ENCODE measurements at regions not wholly inside any gene's neighbourhood (a gene's known extent, or its start where the extent isn't known, plus 50 kb on each side); places are given as distances from the start of the nearest gene placed in this dataset.

GRCh38 chr3:83956431-83956830 is 1002.4 kb upstream of the CADM2 start:
- H4K20me1 ChIP-seq (ENCODE audit: insufficient read depth), result peaks cover 3% of the 10 kb centered on the region
- H3K27me3 ChIP-seq (ENCODE audit: insufficient read depth, low read depth, low read length), result peaks cover 2% of the 10 kb centered on the region
- no peak overlapping the region for H3K4me2 ChIP-seq (ENCODE audit: low read length)
- no peak for TF ChIP-seq CTCF (IDR thresholded peaks at IDR 0.05; ENCODE audit: poor library complexity, severe bottlenecking)
- TF ChIP-seq, protein P1, sequence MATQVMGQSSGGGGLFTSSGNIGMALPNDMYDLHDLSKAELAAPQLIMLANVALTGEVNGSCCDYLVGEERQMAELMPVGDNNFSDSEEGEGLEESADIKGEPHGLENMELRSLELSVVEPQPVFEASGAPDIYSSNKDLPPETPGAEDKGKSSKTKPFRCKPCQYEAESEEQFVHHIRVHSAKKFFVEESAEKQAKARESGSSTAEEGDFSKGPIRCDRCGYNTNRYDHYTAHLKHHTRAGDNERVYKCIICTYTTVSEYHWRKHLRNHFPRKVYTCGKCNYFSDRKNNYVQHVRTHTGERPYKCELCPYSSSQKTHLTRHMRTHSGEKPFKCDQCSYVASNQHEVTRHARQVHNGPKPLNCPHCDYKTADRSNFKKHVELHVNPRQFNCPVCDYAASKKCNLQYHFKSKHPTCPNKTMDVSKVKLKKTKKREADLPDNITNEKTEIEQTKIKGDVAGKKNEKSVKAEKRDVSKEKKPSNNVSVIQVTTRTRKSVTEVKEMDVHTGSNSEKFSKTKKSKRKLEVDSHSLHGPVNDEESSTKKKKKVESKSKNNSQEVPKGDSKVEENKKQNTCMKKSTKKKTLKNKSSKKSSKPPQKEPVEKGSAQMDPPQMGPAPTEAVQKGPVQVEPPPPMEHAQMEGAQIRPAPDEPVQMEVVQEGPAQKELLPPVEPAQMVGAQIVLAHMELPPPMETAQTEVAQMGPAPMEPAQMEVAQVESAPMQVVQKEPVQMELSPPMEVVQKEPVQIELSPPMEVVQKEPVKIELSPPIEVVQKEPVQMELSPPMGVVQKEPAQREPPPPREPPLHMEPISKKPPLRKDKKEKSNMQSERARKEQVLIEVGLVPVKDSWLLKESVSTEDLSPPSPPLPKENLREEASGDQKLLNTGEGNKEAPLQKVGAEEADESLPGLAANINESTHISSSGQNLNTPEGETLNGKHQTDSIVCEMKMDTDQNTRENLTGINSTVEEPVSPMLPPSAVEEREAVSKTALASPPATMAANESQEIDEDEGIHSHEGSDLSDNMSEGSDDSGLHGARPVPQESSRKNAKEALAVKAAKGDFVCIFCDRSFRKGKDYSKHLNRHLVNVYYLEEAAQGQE (IDR thresholded peaks at IDR 0.05; ENCODE audit: borderline replicate concordance), result no peak
- no peak for TF ChIP-seq RAD21 (conservative IDR thresholded peaks at IDR 0.05)
- no peak for TF ChIP-seq MXI1 (conservative IDR thresholded peaks at IDR 0.05; ENCODE audit: poor library complexity, severe bottlenecking)
- no peak for TF ChIP-seq TAF1 (IDR thresholded peaks at IDR 0.05; ENCODE audit: low read depth)
- no peak for TF ChIP-seq POLR2AphosphoS5 (IDR thresholded peaks at IDR 0.05)
- TF ChIP-seq EZH2 (IDR thresholded peaks at IDR 0.05; ENCODE audit: borderline replicate concordance, insufficient read depth, low read length, poor library complexity, severe bottlenecking), result no peak
- TF ChIP-seq EP300 (conservative IDR thresholded peaks at IDR 0.05; ENCODE audit: poor library complexity, severe bottlenecking), result no peak
- no peak for TF ChIP-seq SMC3 (conservative IDR thresholded peaks at IDR 0.05; ENCODE audit: poor library complexity)
- no peaks in the 10 kb centered on the region for H3K9me3 ChIP-seq (ENCODE audit: low read length)
- no peak overlapping the region for H3K4me3 ChIP-seq (ENCODE audit: low read length)
- no peaks in the 10 kb centered on the region for H3F3A ChIP-seq (ENCODE audit: insufficient read depth, low read length, poor library complexity, severe bottlenecking)
- no peak overlapping the region for H2AFZ ChIP-seq (ENCODE audit: low read depth, low read length)
- no peaks in the 10 kb centered on the region for H3K9me2 ChIP-seq (ENCODE audit: insufficient read depth, low read length)
- no peaks in the 10 kb centered on the region for H3K79me2 ChIP-seq (replicated peaks; ENCODE audit: insufficient read depth, low read length)
- H3K9ac ChIP-seq (ENCODE audit: low read length), result no peak overlapping the region
- H3K36me3 ChIP-seq (ENCODE audit: insufficient read depth, low read length), result no peaks in the 10 kb centered on the region
- no peak overlapping the region for H3K27ac ChIP-seq (ENCODE audit: low read length)

GRCh38 chr3:83968356-83968755 is 990.4 kb upstream of the CADM2 start:
- Histone ChIP-seq H3K4me3 (ENCODE audit: low read length) (no peak overlapping the region), H3F3A (ENCODE audit: insufficient read depth, low read length, poor library complexity, severe bottlenecking) (no peaks in the 10 kb centered on the region), H4K20me1 (ENCODE audit: insufficient read depth) (no peaks in the 10 kb centered on the region), H3K27ac (ENCODE audit: low read length) (no peak overlapping the region), H3K4me2 (ENCODE audit: low read length) (no peak overlapping the region), H3K9ac (ENCODE audit: low read length) (no peak overlapping the region), H3K36me3 (ENCODE audit: insufficient read depth, low read length) (no peaks in the 10 kb centered on the region), H3K9me2 (ENCODE audit: insufficient read depth, low read length) (no peaks in the 10 kb centered on the region), H3K79me2 (replicated peaks; ENCODE audit: insufficient read depth, low read length) (no peaks in the 10 kb centered on the region), H2AFZ (ENCODE audit: low read depth, low read length) (no peak overlapping the region), H3K9me3 (ENCODE audit: low read length) (peaks cover 4% of the 10 kb centered on the region), H3K27me3 (ENCODE audit: insufficient read depth, low read depth, low read length) (no peaks in the 10 kb centered on the region)
- TF ChIP-seq POLR2AphosphoS5 (IDR thresholded peaks at IDR 0.05) (no peak), SMC3 (conservative IDR thresholded peaks at IDR 0.05; ENCODE audit: poor library complexity) (no peak), EZH2 (IDR thresholded peaks at IDR 0.05; ENCODE audit: borderline replicate concordance, insufficient read depth, low read length, poor library complexity, severe bottlenecking) (no peak)
- TF ChIP-seq, protein P1 (IDR thresholded peaks at IDR 0.05; ENCODE audit: borderline replicate concordance), result no peak
